Spleen (tissue), 7 donors: ENCODE measurements at regions not wholly inside any gene's neighbourhood (a gene's known extent, or its start where the extent isn't known, plus 50 kb on each side); places are given as distances from the start of the nearest gene placed in this dataset.

Experiments
- POLR2A ChIP-seq, 3 donors: fragments of 450-650 bp; IDR thresholded peaks; one replicate each; pipeline ENCODE4 v1.5.1; 2017; ENCODE audit warnings: antibody characterized with exemption in 3 of 3, mild to moderate bottlenecking in 1 of 3
- TF ChIP-seq, protein P1 (sequence below), 11 experiments: fragments of 200-600 bp in 7 of 11; fragments of 450-650 bp in 4 of 11; sonication (generic) in 4 of 11; IDR thresholded peaks in 8 of 11; conservative IDR thresholded peaks in 3 of 11; 1 replicate in 7 of 11; 2 replicates in 4 of 11; pipeline versions ENCODE4 v1.4.0 to v1.8.0; 2016 to 2021; ENCODE audit warnings: antibody characterized with exemption in 11 of 11, inconsistent platforms in 4 of 11, mild to moderate bottlenecking in 1 of 11
- donor health status: DM: no; HTN: no; CAD: no; lungs with moderate emphysema.
- donor health status: DM: no; HTN: no; CAD: no.
- donor health status: DM: no; HTN: no; CAD: no.

GRCh38 chr4:117907646-117908045 lies 126.6 kb upstream of the NDST3 start:
- TF ChIP-seq, protein P1, sequence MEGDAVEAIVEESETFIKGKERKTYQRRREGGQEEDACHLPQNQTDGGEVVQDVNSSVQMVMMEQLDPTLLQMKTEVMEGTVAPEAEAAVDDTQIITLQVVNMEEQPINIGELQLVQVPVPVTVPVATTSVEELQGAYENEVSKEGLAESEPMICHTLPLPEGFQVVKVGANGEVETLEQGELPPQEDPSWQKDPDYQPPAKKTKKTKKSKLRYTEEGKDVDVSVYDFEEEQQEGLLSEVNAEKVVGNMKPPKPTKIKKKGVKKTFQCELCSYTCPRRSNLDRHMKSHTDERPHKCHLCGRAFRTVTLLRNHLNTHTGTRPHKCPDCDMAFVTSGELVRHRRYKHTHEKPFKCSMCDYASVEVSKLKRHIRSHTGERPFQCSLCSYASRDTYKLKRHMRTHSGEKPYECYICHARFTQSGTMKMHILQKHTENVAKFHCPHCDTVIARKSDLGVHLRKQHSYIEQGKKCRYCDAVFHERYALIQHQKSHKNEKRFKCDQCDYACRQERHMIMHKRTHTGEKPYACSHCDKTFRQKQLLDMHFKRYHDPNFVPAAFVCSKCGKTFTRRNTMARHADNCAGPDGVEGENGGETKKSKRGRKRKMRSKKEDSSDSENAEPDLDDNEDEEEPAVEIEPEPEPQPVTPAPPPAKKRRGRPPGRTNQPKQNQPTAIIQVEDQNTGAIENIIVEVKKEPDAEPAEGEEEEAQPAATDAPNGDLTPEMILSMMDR (IDR thresholded peaks at IDR 0.05 in 8 of 11, conservative IDR thresholded peaks at IDR 0.05 in 3 of 11): no peak
- no peak for TF ChIP-seq POLR2A (IDR thresholded peaks at IDR 0.05)
